K562 (cell line): ENCODE measurements at regions not wholly inside any gene's neighbourhood (a gene's known extent, or its start where the extent isn't known, plus 50 kb on each side); places are given as distances from the start of the nearest gene placed in this dataset.

Experiments
- ATAC-seq: fragments of 200-7000 bp; cut with Tn5 transposase; 3 replicates; pipeline ENCODE4 v1.9.1; 2020; ENCODE audit warnings: moderate library complexity
- BruUV-seq: library from RNA; stranded (reverse); fragments of 400-500 nt; replicated peaks from 2 replicates; lab custom pipeline; 2021; lab: Mats Ljungman, UMichigan
- CTCF ChIA-PET: fragments of 300-600 bp; formaldehyde crosslinking; extraction: SDS; loops from one replicate; lab custom pipeline; 2021; ENCODE audit warnings: low intra/inter-chr PET ratio; lab: Yijun Ruan, JAX
- POLR2A ChIA-PET: fragments of 300-600, 350-650 bp; sonication (Branson Sonifier 250); formaldehyde crosslinking; extraction: SDS; loops from one replicate; lab custom pipeline; 2021; ENCODE audit warnings: antibody characterized with exemption, inconsistent platforms; lab: Yijun Ruan, JAX
- DNase-seq, 4 experiments: peaks; one replicate each; pipeline versions ENCODE4 v3.0.0 to v3.0.0-alpha.2; 2011 to 2018; ENCODE audit warnings: low spot score in 3 of 4, mixed read lengths in 3 of 4; ENCODE audit errors: extremely low read depth in 1 of 4
- FAIRE-seq: peaks from 2 replicates; lab custom pipeline; 2011; peaks lifted over from hg19 to GRCh38; lab: Jason Lieb, UNC
- H2AFZ ChIP-seq: 2 replicates; pipeline ENCODE4 v1.6.0; 2011; ENCODE audit warnings: low read depth, low read length, control low read depth, inconsistent platforms
- H3K27ac ChIP-seq: fragments of 200-600 bp; 3 replicates; pipeline ENCODE4 v1.8.0; 2011; ENCODE audit warnings: low read depth, mild to moderate bottlenecking, control low read depth, inconsistent platforms, low read length, moderate library complexity, mixed read lengths; ENCODE audit errors: extremely low read depth
- H3K27me3 ChIP-seq, 2 experiments: fragments of 300-600 bp in 1 of 2; 2 replicates in 1 of 2; 3 replicates in 1 of 2; pipeline versions ENCODE4 v1.6.0 to v1.8.0; 2011; ENCODE audit warnings: inconsistent platforms in 2 of 2, low read length in 2 of 2, mild to moderate bottlenecking in 1 of 2, mixed read lengths in 1 of 2, moderate library complexity in 1 of 2; ENCODE audit not compliant: control insufficient read depth in 2 of 2, insufficient read depth in 2 of 2
- H3K36me3 ChIP-seq: fragments of 300-600 bp; 3 replicates; pipeline ENCODE4 v1.8.0; 2011; ENCODE audit warnings: mild to moderate bottlenecking, low read length, inconsistent platforms; ENCODE audit not compliant: control insufficient read depth, insufficient read depth
- H3K4me1 ChIP-seq, 2 experiments: fragments of 200-600 bp in 1 of 2; replicated peaks in 1 of 2; 2 replicates in 1 of 2; 3 replicates in 1 of 2; pipeline versions ENCODE4 v1.5.1 to v1.8.0; 2011; ENCODE audit warnings: inconsistent platforms in 2 of 2, low read length in 2 of 2, mild to moderate bottlenecking in 1 of 2, mixed read lengths in 1 of 2, moderate library complexity in 1 of 2; ENCODE audit not compliant: control insufficient read depth in 2 of 2, insufficient read depth in 2 of 2
- H3K4me2 ChIP-seq: 2 replicates; pipeline ENCODE4 v1.6.1; 2011; ENCODE audit warnings: low read length, control low read depth, inconsistent platforms, mixed read lengths; ENCODE audit not compliant: insufficient read depth
- H3K4me3 ChIP-seq: fragments of 200-600 bp; sonication (generic), shearing (Covaris generic); 2 replicates; pipeline ENCODE4 v1.5.1; 2016; ENCODE audit warnings: control low read depth, inconsistent platforms
- H3K79me2 ChIP-seq: fragments of 200-600 bp; 3 replicates; pipeline ENCODE4 v1.8.0; 2011; ENCODE audit warnings: low read length, inconsistent platforms; ENCODE audit not compliant: control insufficient read depth, insufficient read depth
- H3K9ac ChIP-seq, 2 experiments: 2 replicates each; pipeline versions ENCODE4 v1.6.0 to v1.6.1; 2011; ENCODE audit warnings: low read depth in 2 of 2, low read length in 2 of 2, control low read depth in 1 of 2, inconsistent platforms in 1 of 2, mild to moderate bottlenecking in 1 of 2, mixed read lengths in 1 of 2; ENCODE audit not compliant: insufficient read depth in 1 of 2
- H3K9me1 ChIP-seq: one replicate; pipeline ENCODE4 v1.6.0; 2011; ENCODE audit warnings: inconsistent platforms, mild to moderate bottlenecking, low read length, moderate library complexity; ENCODE audit not compliant: control insufficient read depth, insufficient read depth
- H3K9me3 ChIP-seq: replicated peaks from 2 replicates; pipeline ENCODE4 v1.5.1; 2011; ENCODE audit warnings: low read depth, low read length, inconsistent platforms; ENCODE audit not compliant: control insufficient read depth, insufficient read depth
- H4K20me1 ChIP-seq: replicated peaks from 2 replicates; pipeline ENCODE4 v1.6.1; 2011; ENCODE audit warnings: low read length, inconsistent platforms, mixed read lengths; ENCODE audit not compliant: control insufficient read depth, insufficient read depth
- CSDE1 ChIP-seq, 2 experiments: fragments of 450-650 bp; IDR thresholded peaks; 2 replicates each; pipeline ENCODE4 v1.6.1; 2016; ENCODE audit warnings: mild to moderate bottlenecking in 1 of 2
- ELF2 ChIP-seq: fragments of 250-450 bp; sonication (Bioruptor Pico); IDR thresholded peaks from 2 replicates; pipeline ENCODE4 v1.5.0; 2021; ENCODE audit warnings: mild to moderate bottlenecking
- MCM5 ChIP-seq: fragments of 450-650 bp; IDR thresholded peaks from 2 replicates; pipeline ENCODE4 v1.6.1; 2016; ENCODE audit warnings: low read depth
- MEF2A ChIP-seq: IDR thresholded peaks from 2 replicates; pipeline ENCODE4 v1.6.1; 2011; ENCODE audit warnings: low read depth, mild to moderate bottlenecking, low read length, moderate library complexity; ENCODE audit not compliant: control insufficient read depth
- MTA1 ChIP-seq: fragments of 450-650 bp; IDR thresholded peaks from 2 replicates; pipeline ENCODE4 v1.6.1; 2017; ENCODE audit warnings: borderline replicate concordance
- PURB ChIP-seq: sonication (generic); formaldehyde crosslinking; IDR thresholded peaks from 2 replicates; pipeline ENCODE4 v1.9.0; 2021; ENCODE audit warnings: low read depth, mild to moderate bottlenecking, missing genetic modification reagents
- SMARCE1 ChIP-seq: fragments of 450-650 bp; IDR thresholded peaks from 2 replicates; pipeline ENCODE4 v1.7.1; 2016; ENCODE audit warnings: mild to moderate bottlenecking
- ZKSCAN1 ChIP-seq: fragments of 150-350 bp; IDR thresholded peaks from 2 replicates; pipeline ENCODE4 v1.6.1; 2016; ENCODE audit warnings: low read depth, low read length
- ZNF165 ChIP-seq: fragments of 250-450 bp; sonication (Bioruptor Pico); IDR thresholded peaks from 2 replicates; pipeline ENCODE4 v1.4.0; 2020; ENCODE audit warnings: borderline replicate concordance
- ZNF217 ChIP-seq: sonication (generic); formaldehyde crosslinking; IDR thresholded peaks from 2 replicates; pipeline ENCODE4 v1.8.0; 2022; ENCODE audit warnings: mild to moderate bottlenecking, missing genetic modification reagents
- ZNF586 ChIP-seq: fragments of 450-650 bp; formaldehyde crosslinking; conservative IDR thresholded peaks from 2 replicates; pipeline ENCODE4 v1.4.0; 2020; ENCODE audit warnings: mild to moderate bottlenecking, moderate library complexity
- ZNF592 ChIP-seq: fragments of 450-650 bp; IDR thresholded peaks from 2 replicates; pipeline ENCODE4 v1.6.1; 2017; ENCODE audit warnings: antibody characterized with exemption, mild to moderate bottlenecking
- WGBS: fragments of 100-300 bp; shearing (Covaris generic); methylation state at CpG from one replicate; pipeline ENCODE4 v1.1.6; 2016; ENCODE audit warnings: low coverage, mixed read lengths; ENCODE audit not compliant: insufficient coverage; ENCODE audit errors: missing lambda C conversion rate; 5-methylcytosine and 5-hydroxymethylcytosine counted together
- in situ Hi-C: fragments of 300-500 bp; cut with MboI; formaldehyde crosslinking; loops from 4 replicates; pipeline ENCODE4 v1.15.0; 2018; ENCODE audit warnings: inconsistent platforms, mixed read lengths
- intact Hi-C: fragments of 100-400 bp; cut with micrococcal nuclease; formaldehyde crosslinking; loops from 2 replicates; pipeline ENCODE4 v1.14.2; 2022
- TF ChIP-seq, protein P1 (sequence below), 2 experiments: fragments of 450-650 bp; conservative IDR thresholded peaks; 2 replicates each; pipeline ENCODE4 v1.6.1; 2017; ENCODE audit warnings: mild to moderate bottlenecking in 2 of 2, moderate library complexity in 2 of 2
- TF ChIP-seq, protein P2 (sequence below), 2 experiments: fragments of 450-650 bp in 1 of 2; sonication (generic) in 1 of 2; formaldehyde crosslinking in 1 of 2; IDR thresholded peaks in 1 of 2; conservative IDR thresholded peaks in 1 of 2; 2 replicates each; pipeline versions ENCODE4 v1.6.1 to v1.8.1; 2016 to 2023; ENCODE audit warnings: mild to moderate bottlenecking in 2 of 2, moderate library complexity in 2 of 2, inconsistent platforms in 1 of 2, missing genetic modification reagents in 1 of 2
- TF ChIP-seq, protein P3 (sequence below), 2 experiments: fragments of 450-650 bp; IDR thresholded peaks; 2 replicates each; pipeline ENCODE4 v1.6.1; 2016

DNA sequence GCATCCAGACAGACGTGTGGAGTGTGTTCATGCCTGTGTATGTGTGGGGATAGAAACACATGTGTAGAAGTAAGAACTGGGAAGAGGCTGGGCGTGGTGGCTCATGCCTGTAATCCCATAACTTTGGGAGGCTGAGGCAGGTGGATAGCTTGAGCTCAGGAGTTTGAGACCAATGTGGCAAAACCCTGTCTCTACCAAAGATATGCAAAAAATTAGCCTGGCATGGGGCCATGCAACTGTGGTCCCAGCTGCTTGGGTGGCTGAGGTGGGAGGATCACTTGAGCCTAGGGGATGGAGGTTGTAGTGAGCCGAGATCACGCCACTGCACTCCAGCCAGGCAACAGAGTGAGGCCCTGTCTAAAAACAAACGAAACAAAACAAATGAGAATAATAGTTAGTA lies 1166.6 kb downstream of the TBC1D22A start:
- Histone ChIP-seq H2AFZ (no peak overlapping the region), H3K79me2 (no peaks in the 10 kb centered on the region), H3K9me1 (no peaks in the 10 kb centered on the region), H4K20me1 (no peaks in the 10 kb centered on the region), H3K9me3 (no peaks in the 10 kb centered on the region), H3K27ac (no peak overlapping the region), H3K9ac (no peak overlapping the region), H3K27me3 (no peaks in the 10 kb centered on the region; a peak in 1 of 5 replicates), H3K36me3 (no peaks in the 10 kb centered on the region), H3K4me3 (no peak overlapping the region), H3K4me2 (no peak overlapping the region), H3K4me1 (no peaks in the 10 kb centered on the region)
- BruUV-seq = no TSS peak
- in situ Hi-C loops (no loop called here), intact Hi-C loops (no loop called here)
- POLR2A ChIA-PET = no interaction called here
- WGBS = 0% methylated on average over 5 of the region's 5 CpGs
- FAIRE-seq = no peak
- no peak for DNase-seq
- CTCF ChIA-PET = no interaction called here
- ATAC-seq = no peak
- TF ChIP-seq ZNF586 (CRISPR knock-in tag) = no peak
- TF ChIP-seq, protein P1, sequence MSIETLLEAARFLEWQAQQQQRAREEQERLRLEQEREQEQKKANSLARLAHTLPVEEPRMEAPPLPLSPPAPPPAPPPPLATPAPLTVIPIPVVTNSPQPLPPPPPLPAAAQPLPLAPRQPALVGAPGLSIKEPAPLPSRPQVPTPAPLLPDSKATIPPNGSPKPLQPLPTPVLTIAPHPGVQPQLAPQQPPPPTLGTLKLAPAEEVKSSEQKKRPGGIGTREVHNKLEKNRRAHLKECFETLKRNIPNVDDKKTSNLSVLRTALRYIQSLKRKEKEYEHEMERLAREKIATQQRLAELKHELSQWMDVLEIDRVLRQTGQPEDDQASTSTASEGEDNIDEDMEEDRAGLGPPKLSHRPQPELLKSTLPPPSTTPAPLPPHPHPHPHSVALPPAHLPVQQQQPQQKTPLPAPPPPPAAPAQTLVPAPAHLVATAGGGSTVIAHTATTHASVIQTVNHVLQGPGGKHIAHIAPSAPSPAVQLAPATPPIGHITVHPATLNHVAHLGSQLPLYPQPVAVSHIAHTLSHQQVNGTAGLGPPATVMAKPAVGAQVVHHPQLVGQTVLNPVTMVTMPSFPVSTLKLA (conservative IDR thresholded peaks at IDR 0.05) = no peak
- no peak for TF ChIP-seq MTA1
- no peak for TF ChIP-seq PURB (CRISPR knock-in tag)
- TF ChIP-seq ZNF165 (CRISPR knock-in tag) = no peak
- TF ChIP-seq MCM5 = no peak
- TF ChIP-seq ZNF217 (CRISPR knock-in tag) = no peak
- no peak for TF ChIP-seq MEF2A
- TF ChIP-seq, protein P2, sequence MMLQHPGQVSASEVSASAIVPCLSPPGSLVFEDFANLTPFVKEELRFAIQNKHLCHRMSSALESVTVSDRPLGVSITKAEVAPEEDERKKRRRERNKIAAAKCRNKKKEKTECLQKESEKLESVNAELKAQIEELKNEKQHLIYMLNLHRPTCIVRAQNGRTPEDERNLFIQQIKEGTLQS (IDR thresholded peaks at IDR 0.05) = no peak
- TF ChIP-seq, protein P2 (CRISPR knock-in tag; conservative IDR thresholded peaks at IDR 0.05) = no peak
- TF ChIP-seq CSDE1 (IDR thresholded peaks at IDR 0.05) = no peak
- TF ChIP-seq SMARCE1 = no peak
- TF ChIP-seq, protein P3, sequence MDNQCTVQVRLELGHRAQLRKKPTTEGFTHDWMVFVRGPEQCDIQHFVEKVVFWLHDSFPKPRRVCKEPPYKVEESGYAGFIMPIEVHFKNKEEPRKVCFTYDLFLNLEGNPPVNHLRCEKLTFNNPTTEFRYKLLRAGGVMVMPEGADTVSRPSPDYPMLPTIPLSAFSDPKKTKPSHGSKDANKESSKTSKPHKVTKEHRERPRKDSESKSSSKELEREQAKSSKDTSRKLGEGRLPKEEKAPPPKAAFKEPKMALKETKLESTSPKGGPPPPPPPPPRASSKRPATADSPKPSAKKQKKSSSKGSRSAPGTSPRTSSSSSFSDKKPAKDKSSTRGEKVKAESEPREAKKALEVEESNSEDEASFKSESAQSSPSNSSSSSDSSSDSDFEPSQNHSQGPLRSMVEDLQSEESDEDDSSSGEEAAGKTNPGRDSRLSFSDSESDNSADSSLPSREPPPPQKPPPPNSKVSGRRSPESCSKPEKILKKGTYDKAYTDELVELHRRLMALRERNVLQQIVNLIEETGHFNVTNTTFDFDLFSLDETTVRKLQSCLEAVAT (IDR thresholded peaks at IDR 0.05) = no peak
- no peak for TF ChIP-seq ZKSCAN1
- TF ChIP-seq ELF2 (CRISPR knock-in tag) = no peak
- no peak for TF ChIP-seq ZNF592
